Neural cell (in vitro differentiated cells): ENCODE measurements at regions not wholly inside any gene's neighbourhood (a gene's known extent, or its start where the extent isn't known, plus 50 kb on each side); places are given as distances from the start of the nearest gene placed in this dataset.

Experiments used
- EP300 ChIP-seq: fragments of 450-650 bp; conservative IDR thresholded peaks from 2 replicates; pipeline ENCODE4 v1.6.1; 2014; ENCODE audit warnings: antibody characterized with exemption, mild to moderate bottlenecking, moderate library complexity; ENCODE audit not compliant: poor library complexity, severe bottlenecking
- EZH2 ChIP-seq: fragments of 200-600, 300-800 bp; shearing (Covaris generic), sonication (generic); IDR thresholded peaks from 2 replicates; pipeline ENCODE4 v1.6.1; 2014; ENCODE audit warnings: antibody characterized with exemption, low read length, borderline replicate concordance, mild to moderate bottlenecking; ENCODE audit not compliant: insufficient read depth, poor library complexity, severe bottlenecking
- MXI1 ChIP-seq: fragments of 450-650 bp; conservative IDR thresholded peaks from 2 replicates; pipeline ENCODE4 v1.6.1; 2014; ENCODE audit warnings: antibody characterized with exemption, mild to moderate bottlenecking; ENCODE audit not compliant: poor library complexity, severe bottlenecking
- POLR2AphosphoS5 ChIP-seq: IDR thresholded peaks from 2 replicates; pipeline ENCODE4 v1.6.1; 2012
- RAD21 ChIP-seq: fragments of 450-650 bp; conservative IDR thresholded peaks from 2 replicates; pipeline ENCODE4 v1.6.1; 2014; ENCODE audit warnings: antibody characterized with exemption, mild to moderate bottlenecking, moderate library complexity
- SMC3 ChIP-seq: fragments of 450-650 bp; conservative IDR thresholded peaks from 2 replicates; pipeline ENCODE4 v1.6.1; 2014; ENCODE audit warnings: antibody characterized with exemption, mild to moderate bottlenecking, moderate library complexity; ENCODE audit not compliant: poor library complexity
- TAF1 ChIP-seq: IDR thresholded peaks from 2 replicates; pipeline ENCODE4 v1.6.1; 2012; ENCODE audit warnings: low read depth
- TF ChIP-seq, protein P1 (sequence below): fragments of 450-650 bp; IDR thresholded peaks from 2 replicates; pipeline ENCODE4 v1.5.1; 2014; ENCODE audit warnings: antibody characterized with exemption, mild to moderate bottlenecking, moderate library complexity; ENCODE audit not compliant: poor library complexity, severe bottlenecking
- TF ChIP-seq, protein P2 (sequence below): IDR thresholded peaks from 2 replicates; pipeline ENCODE4 v1.6.1; 2012; ENCODE audit warnings: borderline replicate concordance

DNA sequence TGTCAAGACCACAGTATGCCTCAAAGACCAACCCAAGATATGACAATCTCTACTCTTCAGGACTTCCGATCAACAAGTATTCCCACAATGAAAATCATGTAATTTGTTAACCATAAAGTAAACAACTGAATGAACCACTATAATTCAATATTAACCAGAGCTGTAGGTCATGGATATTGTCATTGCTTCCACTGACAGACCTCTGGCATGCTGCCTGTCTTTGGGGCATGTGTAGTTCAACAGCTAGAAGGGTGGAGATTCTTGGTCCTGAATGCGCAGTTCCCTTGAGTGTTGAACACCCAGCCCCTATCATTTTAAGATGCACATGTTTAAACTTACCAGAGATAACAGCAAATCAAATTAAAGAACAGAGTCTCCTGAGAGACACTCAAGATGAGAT, 283.0 kb downstream of the CEMIP2 start:
- TF ChIP-seq, protein P1, sequence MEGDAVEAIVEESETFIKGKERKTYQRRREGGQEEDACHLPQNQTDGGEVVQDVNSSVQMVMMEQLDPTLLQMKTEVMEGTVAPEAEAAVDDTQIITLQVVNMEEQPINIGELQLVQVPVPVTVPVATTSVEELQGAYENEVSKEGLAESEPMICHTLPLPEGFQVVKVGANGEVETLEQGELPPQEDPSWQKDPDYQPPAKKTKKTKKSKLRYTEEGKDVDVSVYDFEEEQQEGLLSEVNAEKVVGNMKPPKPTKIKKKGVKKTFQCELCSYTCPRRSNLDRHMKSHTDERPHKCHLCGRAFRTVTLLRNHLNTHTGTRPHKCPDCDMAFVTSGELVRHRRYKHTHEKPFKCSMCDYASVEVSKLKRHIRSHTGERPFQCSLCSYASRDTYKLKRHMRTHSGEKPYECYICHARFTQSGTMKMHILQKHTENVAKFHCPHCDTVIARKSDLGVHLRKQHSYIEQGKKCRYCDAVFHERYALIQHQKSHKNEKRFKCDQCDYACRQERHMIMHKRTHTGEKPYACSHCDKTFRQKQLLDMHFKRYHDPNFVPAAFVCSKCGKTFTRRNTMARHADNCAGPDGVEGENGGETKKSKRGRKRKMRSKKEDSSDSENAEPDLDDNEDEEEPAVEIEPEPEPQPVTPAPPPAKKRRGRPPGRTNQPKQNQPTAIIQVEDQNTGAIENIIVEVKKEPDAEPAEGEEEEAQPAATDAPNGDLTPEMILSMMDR, result no peak
- TF ChIP-seq POLR2AphosphoS5, result no peak
- TF ChIP-seq EZH2, result no peak
- no peak for TF ChIP-seq SMC3
- no peak for TF ChIP-seq EP300
- no peak for TF ChIP-seq RAD21
- no peak for TF ChIP-seq TAF1
- TF ChIP-seq, protein P2, sequence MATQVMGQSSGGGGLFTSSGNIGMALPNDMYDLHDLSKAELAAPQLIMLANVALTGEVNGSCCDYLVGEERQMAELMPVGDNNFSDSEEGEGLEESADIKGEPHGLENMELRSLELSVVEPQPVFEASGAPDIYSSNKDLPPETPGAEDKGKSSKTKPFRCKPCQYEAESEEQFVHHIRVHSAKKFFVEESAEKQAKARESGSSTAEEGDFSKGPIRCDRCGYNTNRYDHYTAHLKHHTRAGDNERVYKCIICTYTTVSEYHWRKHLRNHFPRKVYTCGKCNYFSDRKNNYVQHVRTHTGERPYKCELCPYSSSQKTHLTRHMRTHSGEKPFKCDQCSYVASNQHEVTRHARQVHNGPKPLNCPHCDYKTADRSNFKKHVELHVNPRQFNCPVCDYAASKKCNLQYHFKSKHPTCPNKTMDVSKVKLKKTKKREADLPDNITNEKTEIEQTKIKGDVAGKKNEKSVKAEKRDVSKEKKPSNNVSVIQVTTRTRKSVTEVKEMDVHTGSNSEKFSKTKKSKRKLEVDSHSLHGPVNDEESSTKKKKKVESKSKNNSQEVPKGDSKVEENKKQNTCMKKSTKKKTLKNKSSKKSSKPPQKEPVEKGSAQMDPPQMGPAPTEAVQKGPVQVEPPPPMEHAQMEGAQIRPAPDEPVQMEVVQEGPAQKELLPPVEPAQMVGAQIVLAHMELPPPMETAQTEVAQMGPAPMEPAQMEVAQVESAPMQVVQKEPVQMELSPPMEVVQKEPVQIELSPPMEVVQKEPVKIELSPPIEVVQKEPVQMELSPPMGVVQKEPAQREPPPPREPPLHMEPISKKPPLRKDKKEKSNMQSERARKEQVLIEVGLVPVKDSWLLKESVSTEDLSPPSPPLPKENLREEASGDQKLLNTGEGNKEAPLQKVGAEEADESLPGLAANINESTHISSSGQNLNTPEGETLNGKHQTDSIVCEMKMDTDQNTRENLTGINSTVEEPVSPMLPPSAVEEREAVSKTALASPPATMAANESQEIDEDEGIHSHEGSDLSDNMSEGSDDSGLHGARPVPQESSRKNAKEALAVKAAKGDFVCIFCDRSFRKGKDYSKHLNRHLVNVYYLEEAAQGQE, result no peak
- no peak for TF ChIP-seq MXI1
